WERI-Rb-1 (cell line): ENCODE measurements at regions not wholly inside any gene's neighbourhood (a gene's known extent, or its start where the extent isn't known, plus 50 kb on each side); places are given as distances from the start of the nearest gene placed in this dataset.

Experiments
- DNase-seq: peaks from one replicate; pipeline ENCODE4 v3.0.0-alpha.2; 2020
- H3K27ac ChIP-seq: fragments of 250-450 bp; sonication (Bioruptor Pico); 2 replicates; pipeline ENCODE4 v1.5.1; 2020; ENCODE audit warnings: mild to moderate bottlenecking, moderate library complexity
- H3K27me3 ChIP-seq: fragments of 250-450 bp; sonication (Bioruptor Pico); 2 replicates; pipeline ENCODE4 v1.5.1; 2021; ENCODE audit warnings: mild to moderate bottlenecking, low read depth, moderate library complexity; ENCODE audit not compliant: insufficient read depth, severe bottlenecking
- H3K36me3 ChIP-seq: fragments of 250-450 bp; sonication (Bioruptor Pico); 2 replicates; pipeline ENCODE4 v1.5.1; 2020; ENCODE audit warnings: mild to moderate bottlenecking, moderate library complexity
- H3K4me3 ChIP-seq: 2 replicates; pipeline ENCODE4 v1.5.1; 2011; ENCODE audit warnings: low read depth, mild to moderate bottlenecking, control low read depth, low read length
- H3K9me3 ChIP-seq: fragments of 250-450 bp; sonication (Bioruptor Pico); 2 replicates; pipeline ENCODE4 v1.5.1; 2021; ENCODE audit warnings: mild to moderate bottlenecking, moderate library complexity; ENCODE audit not compliant: severe bottlenecking
- CTCF ChIP-seq: IDR thresholded peaks from 2 replicates; pipeline ENCODE4 v1.5.1; 2011; ENCODE audit warnings: low read depth, mild to moderate bottlenecking, control low read depth, inconsistent platforms, low read length

DNA sequence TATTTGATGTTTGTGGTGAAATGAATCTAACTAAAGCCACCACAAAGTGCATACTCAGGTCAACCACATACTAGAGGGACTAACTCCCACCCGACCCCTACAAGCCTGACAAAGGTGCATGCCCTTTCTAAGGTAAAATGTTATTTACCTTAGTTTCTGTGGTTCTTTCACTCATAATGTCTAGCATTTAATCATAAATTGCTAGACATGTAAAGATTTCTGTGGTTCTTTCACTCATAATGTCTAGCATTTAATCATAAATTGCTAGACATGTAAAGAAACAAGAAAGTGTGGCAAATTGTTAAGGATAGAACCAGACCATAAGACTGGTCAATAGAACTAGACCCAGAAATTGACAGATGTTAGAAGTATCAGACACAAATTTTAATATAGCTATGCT lies 193.0 kb upstream of the PBX1 start:
- DNase-seq, result no peak
- no peak overlapping the region for H3K4me3 ChIP-seq
- no peak overlapping the region for H3K27ac ChIP-seq
- no peaks in the 10 kb centered on the region for H3K36me3 ChIP-seq
- no peak for TF ChIP-seq CTCF
- peaks cover 6% of the 10 kb centered on the region for H3K9me3 ChIP-seq
- no peaks in the 10 kb centered on the region for H3K27me3 ChIP-seq

- no peak overlapping the region for H3K4me3 ChIP-seq
- H3K27me3 ChIP-seq, result no peaks in the 10 kb centered on the region
- H3K9me3 ChIP-seq, result peaks cover 6% of the 10 kb centered on the region
- no peak overlapping the region for H3K27ac ChIP-seq
- no peak for TF ChIP-seq CTCF
- DNase-seq, result no peak
- no peaks in the 10 kb centered on the region for H3K36me3 ChIP-seq
These were observed 189.2 kb upstream of the PBX1 start for GRCh38 chr1:164369698-164370365.

DNA sequence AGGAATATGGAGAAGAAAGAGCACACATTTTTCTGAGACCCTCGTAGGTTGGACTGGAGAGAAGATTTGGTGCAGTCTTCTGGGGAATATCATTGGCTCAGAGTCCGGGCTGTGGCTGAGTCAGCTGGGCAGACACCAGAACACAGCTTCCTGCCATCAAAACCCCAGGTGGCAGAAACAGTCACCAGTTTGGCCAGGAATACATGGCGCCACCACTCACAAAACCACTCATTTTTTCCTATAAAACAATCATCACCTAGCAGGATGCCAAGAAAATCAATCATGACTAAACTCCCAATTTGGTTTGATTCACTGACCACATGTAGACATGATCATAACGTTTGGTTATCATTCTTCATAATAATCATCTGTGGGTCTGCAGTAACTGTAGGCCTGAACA lies 178.1 kb upstream of the PBX1 start:
- no peak for DNase-seq
- no peaks in the 10 kb centered on the region for H3K36me3 ChIP-seq
- no peak for TF ChIP-seq CTCF
- H3K4me3 ChIP-seq, result no peak overlapping the region
- H3K9me3 ChIP-seq, result no peaks in the 10 kb centered on the region
- no peaks in the 10 kb centered on the region for H3K27me3 ChIP-seq
- no peak overlapping the region for H3K27ac ChIP-seq

DNA sequence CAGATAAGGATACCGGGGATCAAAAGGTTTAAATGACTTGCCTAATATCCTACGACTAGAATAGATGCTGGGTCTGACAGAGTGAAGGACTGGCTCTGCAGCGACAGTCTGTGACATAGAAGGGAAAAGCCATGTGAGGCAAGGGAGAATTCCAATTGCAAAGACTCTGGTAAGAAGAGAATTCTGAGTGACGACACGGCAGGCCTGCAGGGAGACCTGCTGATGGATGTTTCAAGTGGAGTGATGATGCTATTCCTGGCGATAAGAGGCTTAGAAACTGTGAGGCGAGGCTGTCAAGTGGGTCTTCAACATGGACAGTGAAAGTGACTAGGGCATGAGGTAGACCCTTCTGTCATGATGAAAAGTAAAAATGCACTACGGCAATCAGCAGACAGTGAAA lies 176.6 kb upstream of the PBX1 start:
- H3K9me3 ChIP-seq, result no peaks in the 10 kb centered on the region
- H3K27ac ChIP-seq, result no peak overlapping the region
- H3K36me3 ChIP-seq, result no peaks in the 10 kb centered on the region
- peak; percentile 59 for DNase-seq
- no peak for TF ChIP-seq CTCF
- H3K27me3 ChIP-seq, result no peaks in the 10 kb centered on the region
- no peak overlapping the region for H3K4me3 ChIP-seq

DNA sequence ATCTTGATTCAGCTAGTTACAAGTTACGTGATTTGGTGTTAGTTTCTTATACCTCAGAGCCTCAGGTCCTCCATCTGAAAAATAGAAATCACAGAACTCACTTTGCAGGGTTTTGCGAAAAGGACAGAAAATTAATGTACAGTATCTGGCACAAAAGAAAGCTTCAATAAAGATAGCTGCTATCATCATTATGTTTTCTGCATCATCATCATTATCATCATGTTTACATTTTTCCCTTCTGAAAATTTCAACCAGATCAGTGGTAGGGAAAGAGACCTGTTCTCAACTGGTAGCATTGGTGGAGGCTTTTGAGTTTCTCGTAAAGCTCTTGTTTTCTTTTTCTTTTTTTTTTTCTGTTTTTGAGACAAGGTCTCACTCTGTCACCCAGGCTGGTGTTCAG lies 174.7 kb upstream of the PBX1 start:
- Histone ChIP-seq H3K27me3 (no peaks in the 10 kb centered on the region), H3K9me3 (no peaks in the 10 kb centered on the region), H3K4me3 (no peak overlapping the region), H3K27ac (no peak overlapping the region), H3K36me3 (no peaks in the 10 kb centered on the region)
- no peak for TF ChIP-seq CTCF
- DNase-seq, result no peak
